ENCODE measurements at regions not wholly inside any gene's neighbourhood (a gene's known extent, or its start where the extent isn't known, plus 50 kb on each side); places are given as distances from the start of the nearest gene placed in this dataset.

GRCh38 chr13:33743438-33744368 is 74.2 kb upstream of the RFC3 start:
- no peak for DNase-seq (ENCODE audit: low read depth in 1 of 2, low spot score in 1 of 2)

- no peak for DNase-seq (ENCODE audit: low read depth in 1 of 2, low spot score in 1 of 2)
Observed at GRCh38 chr13:33744589-33745369, 73.2 kb upstream of the RFC3 start.

- no peak for DNase-seq (ENCODE audit: low read depth in 1 of 2, low spot score in 1 of 2)
Observed at GRCh38 chr13:33745370-33746324, 72.3 kb upstream of the RFC3 start.

- no peak for DNase-seq (ENCODE audit: low read depth in 1 of 2, low spot score in 1 of 2)
Observed at GRCh38 chr13:33746867-33747266, 71.1 kb upstream of the RFC3 start.

GRCh38 chr13:33751151-33751550 is 66.8 kb upstream of the RFC3 start:
- DNase-seq (ENCODE audit: low read depth in 1 of 2, low spot score in 1 of 2) = no peak

GRCh38 chr13:33752094-33752493 is 65.9 kb upstream of the RFC3 start:
- no peak for DNase-seq (ENCODE audit: low read depth in 1 of 2, low spot score in 1 of 2)

GRCh38 chr13:33752597-33752996 is 65.4 kb upstream of the RFC3 start:
- DNase-seq (ENCODE audit: low read depth in 1 of 2, low spot score in 1 of 2) = no peak

- no peak for DNase-seq (ENCODE audit: low read depth in 1 of 2, low spot score in 1 of 2)
Observed at GRCh38 chr13:33756929-33757328, 61.0 kb upstream of the RFC3 start.

- no peak for DNase-seq (ENCODE audit: low read depth in 1 of 2, low spot score in 1 of 2)
Observed at GRCh38 chr13:33757713-33758112, 60.2 kb upstream of the RFC3 start.

GRCh38 chr13:33758113-33758512 is 59.8 kb upstream of the RFC3 start:
- no peak for DNase-seq (ENCODE audit: low read depth in 1 of 2, low spot score in 1 of 2)

- DNase-seq (ENCODE audit: low read depth in 1 of 2, low spot score in 1 of 2) = no peak
Observed at GRCh38 chr13:33761740-33762139, 56.2 kb upstream of the RFC3 start.

- DNase-seq (ENCODE audit: low read depth in 1 of 2, low spot score in 1 of 2) = no peak
Observed at GRCh38 chr13:33763021-33763420, 54.9 kb upstream of the RFC3 start.

- no peak for DNase-seq (ENCODE audit: low read depth in 1 of 2, low spot score in 1 of 2)
Observed at GRCh38 chr13:33764716-33765115, 53.2 kb upstream of the RFC3 start.

- no peak for DNase-seq (ENCODE audit: low read depth in 1 of 2, low spot score in 1 of 2)
Observed at GRCh38 chr13:33766329-33767123, 51.4 kb upstream of the RFC3 start.

GRCh38 chr13:33767140-33767539 is 50.8 kb upstream of the RFC3 start:
- DNase-seq (ENCODE audit: low read depth in 1 of 2, low spot score in 1 of 2) = no peak

All from activated CD4-positive, alpha-beta T cell treated with anti-CD3 and anti-CD28 coated beads, Interleukin-2, amount 50 U/mL, for 24 hours (primary cell).